ENCODE measurements at regions not wholly inside any gene's neighbourhood (a gene's known extent, or its start where the extent isn't known, plus 50 kb on each side); places are given as distances from the start of the nearest gene placed in this dataset.
"Not testable (repeated sequence)": the region's sequence is repeated elsewhere in the genome, so short reads cannot be mapped to it uniquely, and the experiment has no call there.

DNA sequence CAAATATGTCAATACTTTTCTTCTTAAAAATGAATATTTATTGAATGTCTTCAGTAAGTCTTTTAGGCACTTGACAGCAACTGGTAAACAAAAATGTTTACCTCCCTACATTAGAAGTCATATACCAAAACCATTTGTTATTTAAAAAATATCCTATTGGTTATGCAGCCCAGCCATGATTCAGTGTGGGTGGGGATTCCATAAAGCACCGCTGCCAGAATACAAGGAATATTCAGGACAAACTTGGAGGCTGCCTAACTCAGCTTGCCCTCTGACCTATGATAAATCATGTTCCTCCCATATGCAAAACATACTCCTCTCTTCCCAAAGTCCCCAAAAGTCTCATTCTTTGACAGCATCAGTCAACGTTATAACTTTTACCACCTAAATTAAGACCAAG, 486.8 kb upstream of the IRAK1BP1 start:
- Histone ChIP-seq H3K4me3 (ENCODE audit: insufficient read depth, low read length, poor library complexity, severe bottlenecking) (no peak overlapping the region), H3K79me2 (ENCODE audit: insufficient read depth, low read length) (no peaks in the 10 kb centered on the region), H3K9me3 (ENCODE audit: insufficient read depth, low read length) (no peaks in the 10 kb centered on the region), H3K27ac (ENCODE audit: low read depth, low read length) (no peak overlapping the region), H4K20me1 (ENCODE audit: low read depth, low read length) (no peaks in the 10 kb centered on the region), H3K9me2 (replicated peaks; ENCODE audit: insufficient read depth, low read length) (no peaks in the 10 kb centered on the region), H3F3A (ENCODE audit: insufficient read depth) (no peaks in the 10 kb centered on the region), H2AFZ (ENCODE audit: low read depth, low read length, severe bottlenecking) (no peak overlapping the region), H3K9ac (ENCODE audit: low read length) (no peak overlapping the region), H3K4me2 (ENCODE audit: low read depth, low read length, poor library complexity, severe bottlenecking) (no peak overlapping the region), H3K27me3 (ENCODE audit: low read length) (no peaks in the 10 kb centered on the region), H3K36me3 (ENCODE audit: low read length) (no peaks in the 10 kb centered on the region)
- TF ChIP-seq EZH2phosphoT487 (conservative IDR thresholded peaks at IDR 0.05; ENCODE audit: low read length) = no peak
- TF ChIP-seq, protein P1, sequence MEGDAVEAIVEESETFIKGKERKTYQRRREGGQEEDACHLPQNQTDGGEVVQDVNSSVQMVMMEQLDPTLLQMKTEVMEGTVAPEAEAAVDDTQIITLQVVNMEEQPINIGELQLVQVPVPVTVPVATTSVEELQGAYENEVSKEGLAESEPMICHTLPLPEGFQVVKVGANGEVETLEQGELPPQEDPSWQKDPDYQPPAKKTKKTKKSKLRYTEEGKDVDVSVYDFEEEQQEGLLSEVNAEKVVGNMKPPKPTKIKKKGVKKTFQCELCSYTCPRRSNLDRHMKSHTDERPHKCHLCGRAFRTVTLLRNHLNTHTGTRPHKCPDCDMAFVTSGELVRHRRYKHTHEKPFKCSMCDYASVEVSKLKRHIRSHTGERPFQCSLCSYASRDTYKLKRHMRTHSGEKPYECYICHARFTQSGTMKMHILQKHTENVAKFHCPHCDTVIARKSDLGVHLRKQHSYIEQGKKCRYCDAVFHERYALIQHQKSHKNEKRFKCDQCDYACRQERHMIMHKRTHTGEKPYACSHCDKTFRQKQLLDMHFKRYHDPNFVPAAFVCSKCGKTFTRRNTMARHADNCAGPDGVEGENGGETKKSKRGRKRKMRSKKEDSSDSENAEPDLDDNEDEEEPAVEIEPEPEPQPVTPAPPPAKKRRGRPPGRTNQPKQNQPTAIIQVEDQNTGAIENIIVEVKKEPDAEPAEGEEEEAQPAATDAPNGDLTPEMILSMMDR (IDR thresholded peaks at IDR 0.05; ENCODE audit: insufficient read depth, low read length, poor library complexity, severe bottlenecking) = no peak

DNA sequence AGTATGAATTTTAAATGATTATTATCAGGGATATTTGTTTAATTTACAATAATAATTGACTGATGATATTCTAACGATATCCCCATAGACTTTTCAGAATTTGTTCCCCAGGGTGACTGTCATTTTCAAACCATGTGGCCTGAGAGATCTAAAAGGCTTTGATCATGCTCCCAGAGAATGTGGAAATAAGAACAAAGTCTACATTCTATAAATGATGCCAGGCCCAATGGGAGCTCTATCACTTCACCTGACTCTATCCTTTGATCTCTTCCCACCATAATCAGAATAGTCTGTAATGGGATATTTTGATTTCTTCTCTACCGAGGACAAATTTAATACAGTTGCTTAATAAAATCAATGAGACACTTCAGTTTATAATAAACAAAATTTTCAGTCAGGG, 483.4 kb upstream of the IRAK1BP1 start:
- Histone ChIP-seq H2AFZ (ENCODE audit: low read depth, low read length, severe bottlenecking) (no peak overlapping the region), H3K4me3 (ENCODE audit: insufficient read depth, low read length, poor library complexity, severe bottlenecking) (no peak overlapping the region), H3K36me3 (ENCODE audit: low read length) (no peaks in the 10 kb centered on the region), H4K20me1 (ENCODE audit: low read depth, low read length) (no peaks in the 10 kb centered on the region), H3K9me3 (ENCODE audit: insufficient read depth, low read length) (no peaks in the 10 kb centered on the region), H3K27me3 (ENCODE audit: low read length) (no peaks in the 10 kb centered on the region), H3K27ac (ENCODE audit: low read depth, low read length) (no peak overlapping the region), H3K4me2 (ENCODE audit: low read depth, low read length, poor library complexity, severe bottlenecking) (no peak overlapping the region), H3K9ac (ENCODE audit: low read length) (no peak overlapping the region), H3F3A (ENCODE audit: insufficient read depth) (no peaks in the 10 kb centered on the region), H3K9me2 (replicated peaks; ENCODE audit: insufficient read depth, low read length) (no peaks in the 10 kb centered on the region), H3K79me2 (ENCODE audit: insufficient read depth, low read length) (no peaks in the 10 kb centered on the region)
- TF ChIP-seq EZH2phosphoT487 (conservative IDR thresholded peaks at IDR 0.05; ENCODE audit: low read length) = no peak
- TF ChIP-seq, protein P1 (IDR thresholded peaks at IDR 0.05; ENCODE audit: insufficient read depth, low read length, poor library complexity, severe bottlenecking) = no peak

DNA sequence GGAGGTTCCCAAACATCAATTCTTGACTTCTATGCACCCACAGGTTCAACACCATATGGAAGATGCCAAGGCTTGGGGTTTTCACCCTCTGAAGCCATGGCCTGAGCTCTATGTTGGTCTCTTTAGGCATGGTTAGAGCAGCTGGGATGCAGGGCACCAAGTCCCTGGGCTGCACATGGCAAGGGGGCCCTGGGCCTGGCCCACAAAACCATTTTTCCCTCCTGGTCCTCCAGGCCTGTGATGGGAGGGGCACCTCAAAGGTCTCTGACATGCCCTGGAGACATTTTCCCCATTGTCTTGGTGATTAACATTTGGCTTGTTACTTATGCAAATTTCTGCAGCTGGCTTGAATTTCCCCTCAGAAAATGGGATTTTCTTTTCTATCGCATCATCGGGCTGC, 480.5 kb upstream of the IRAK1BP1 start:
- H3K4me3 ChIP-seq (ENCODE audit: insufficient read depth, low read length, poor library complexity, severe bottlenecking); H3K36me3 ChIP-seq (ENCODE audit: low read length); H3K9me3 ChIP-seq (ENCODE audit: insufficient read depth, low read length); H4K20me1 ChIP-seq (ENCODE audit: low read depth, low read length); H3K9me2 ChIP-seq (replicated peaks; ENCODE audit: insufficient read depth, low read length); H3K4me2 ChIP-seq (ENCODE audit: low read depth, low read length, poor library complexity, severe bottlenecking); H3K79me2 ChIP-seq (ENCODE audit: insufficient read depth, low read length); H3K9ac ChIP-seq (ENCODE audit: low read length); H3F3A ChIP-seq (ENCODE audit: insufficient read depth); H2AFZ ChIP-seq (ENCODE audit: low read depth, low read length, severe bottlenecking); H3K27me3 ChIP-seq (ENCODE audit: low read length); H3K27ac ChIP-seq (ENCODE audit: low read depth, low read length): not testable (repeated sequence)

DNA sequence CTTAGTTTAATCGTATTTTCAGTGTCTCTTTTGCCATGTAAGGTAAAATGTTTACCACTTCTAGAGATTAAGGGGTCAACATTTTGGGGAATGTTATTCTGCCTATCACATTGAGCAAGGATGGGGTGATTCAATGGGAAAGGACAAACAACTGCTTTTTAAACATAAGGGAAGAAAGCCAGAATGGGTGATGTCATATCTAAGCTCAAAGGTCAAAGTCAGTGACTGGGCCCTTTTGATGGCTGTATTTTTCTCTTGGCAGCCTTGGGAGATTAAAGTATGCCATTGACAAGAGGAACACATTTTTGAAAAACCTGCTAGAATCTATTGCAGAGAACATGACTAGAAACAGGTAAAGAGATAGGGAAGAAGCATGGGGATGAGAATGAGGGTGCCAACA, 477.3 kb upstream of the IRAK1BP1 start:
- Histone ChIP-seq H3K36me3 (ENCODE audit: low read length) (no peaks in the 10 kb centered on the region), H3K4me3 (ENCODE audit: insufficient read depth, low read length, poor library complexity, severe bottlenecking) (no peak overlapping the region), H3K9me3 (ENCODE audit: insufficient read depth, low read length) (no peaks in the 10 kb centered on the region), H3K27ac (ENCODE audit: low read depth, low read length) (no peak overlapping the region), H3K79me2 (ENCODE audit: insufficient read depth, low read length) (no peaks in the 10 kb centered on the region), H4K20me1 (ENCODE audit: low read depth, low read length) (no peaks in the 10 kb centered on the region; the same call in 1 of the 2 replicates), H2AFZ (ENCODE audit: low read depth, low read length, severe bottlenecking) (no peak overlapping the region), H3K27me3 (ENCODE audit: low read length) (no peaks in the 10 kb centered on the region), H3K9ac (ENCODE audit: low read length) (no peak overlapping the region), H3K9me2 (replicated peaks; ENCODE audit: insufficient read depth, low read length) (no peaks in the 10 kb centered on the region), H3F3A (ENCODE audit: insufficient read depth) (no peaks in the 10 kb centered on the region), H3K4me2 (ENCODE audit: low read depth, low read length, poor library complexity, severe bottlenecking) (no peak overlapping the region)
- TF ChIP-seq, protein P1 (IDR thresholded peaks at IDR 0.05; ENCODE audit: insufficient read depth, low read length, poor library complexity, severe bottlenecking) = no peak
- no peak for TF ChIP-seq EZH2phosphoT487 (conservative IDR thresholded peaks at IDR 0.05; ENCODE audit: low read length)

Measured in SU-DHL-6 (cell line).